Stimulated activated CD4-positive, alpha-beta T cell treated with anti-CD3 and anti-CD28 coated beads, TNF-alpha, amount 100 ng/mL, for 1 hour (primary cell): ENCODE measurements at regions not wholly inside any gene's neighbourhood (a gene's known extent, or its start where the extent isn't known, plus 50 kb on each side); places are given as distances from the start of the nearest gene placed in this dataset.

ENCODE experiments used
- DNase-seq, 3 donors: peaks; one replicate each; pipeline ENCODE4 v3.0.0-alpha.2; 2020; ENCODE audit warnings: low read depth in 3 of 3, low spot score in 1 of 3

DNA sequence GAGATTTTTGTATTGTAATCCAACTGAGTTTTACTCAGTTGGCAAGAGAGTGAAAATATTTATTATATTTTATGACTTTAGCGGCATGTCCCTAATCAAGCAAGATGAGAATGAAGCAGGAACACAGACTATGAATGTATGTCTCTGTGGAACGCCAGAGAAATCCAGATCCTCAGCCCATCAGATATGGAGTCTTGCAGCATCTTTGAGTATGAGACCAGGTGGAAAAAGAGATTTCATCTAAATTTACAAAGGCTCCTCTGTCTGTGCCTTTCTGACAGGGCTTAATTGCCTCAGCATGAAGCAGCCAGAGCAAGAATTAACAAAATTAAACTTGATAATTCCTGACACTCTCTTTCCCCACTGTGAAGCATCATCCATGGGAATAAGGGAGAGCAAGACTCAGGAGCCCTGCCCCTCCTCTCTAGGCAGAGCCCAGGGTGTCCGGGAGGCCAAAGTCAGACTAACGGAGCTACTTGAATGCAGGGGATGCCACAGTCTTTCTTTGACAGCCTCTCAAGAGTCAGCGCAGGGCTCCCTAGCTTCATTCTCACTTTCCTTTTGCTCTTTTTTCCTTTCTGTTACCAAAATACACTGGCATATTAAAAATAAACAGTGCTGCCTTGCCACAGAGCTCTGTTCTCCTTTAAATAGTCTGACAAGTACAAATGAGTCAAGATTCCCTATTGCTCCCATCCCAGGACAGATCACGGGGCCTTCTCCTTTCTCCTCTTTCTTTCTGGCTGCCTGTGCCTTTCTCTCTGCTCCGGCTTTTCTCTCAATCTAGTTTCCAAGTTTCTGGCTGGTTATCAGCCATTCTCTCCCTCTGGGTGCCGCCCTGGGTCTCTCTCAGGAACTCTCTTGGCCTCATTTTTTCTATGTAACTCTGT lies 132.2 kb upstream of the INHBA start:
- no peak for DNase-seq

DNA sequence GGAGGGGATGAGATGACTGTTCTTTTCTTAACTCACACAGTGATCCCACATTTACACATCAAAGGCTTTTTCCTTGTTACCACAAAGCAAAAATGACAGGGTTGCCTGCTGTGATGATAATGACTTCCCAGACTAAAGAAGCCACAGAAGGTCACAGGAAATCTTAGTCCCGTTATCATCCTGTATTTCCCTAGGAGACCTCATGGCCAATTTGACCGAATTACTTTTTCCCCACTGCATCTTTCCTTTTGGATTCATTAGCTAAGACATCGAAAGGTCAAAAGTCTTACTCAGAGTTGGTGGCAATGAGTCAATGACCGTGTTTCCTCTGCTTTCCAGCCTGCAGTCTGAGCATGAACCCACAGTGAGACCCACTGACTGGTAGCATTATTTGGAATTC lies 130.1 kb upstream of the INHBA start:
- no peak for DNase-seq

DNA sequence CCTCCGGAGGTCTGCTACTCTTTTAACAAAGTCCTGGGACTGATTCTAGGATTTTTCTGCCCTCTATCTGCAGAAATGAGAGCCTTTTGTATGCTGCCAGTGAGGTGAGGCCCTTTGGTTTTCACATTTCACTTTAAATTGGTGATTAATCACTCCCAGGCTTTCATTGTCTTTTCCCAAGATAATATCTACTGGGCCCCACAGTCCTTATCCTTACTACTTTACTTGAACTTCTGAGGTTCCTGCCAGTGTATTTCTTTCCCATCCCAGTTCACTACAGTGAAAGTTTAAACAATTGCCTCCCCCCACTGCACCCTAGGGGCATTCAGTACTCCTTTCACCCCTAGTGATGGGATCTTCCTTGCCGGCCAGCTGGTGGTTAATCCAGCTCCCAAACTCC lies 127.4 kb upstream of the INHBA start:
- DNase-seq: no peak

DNA sequence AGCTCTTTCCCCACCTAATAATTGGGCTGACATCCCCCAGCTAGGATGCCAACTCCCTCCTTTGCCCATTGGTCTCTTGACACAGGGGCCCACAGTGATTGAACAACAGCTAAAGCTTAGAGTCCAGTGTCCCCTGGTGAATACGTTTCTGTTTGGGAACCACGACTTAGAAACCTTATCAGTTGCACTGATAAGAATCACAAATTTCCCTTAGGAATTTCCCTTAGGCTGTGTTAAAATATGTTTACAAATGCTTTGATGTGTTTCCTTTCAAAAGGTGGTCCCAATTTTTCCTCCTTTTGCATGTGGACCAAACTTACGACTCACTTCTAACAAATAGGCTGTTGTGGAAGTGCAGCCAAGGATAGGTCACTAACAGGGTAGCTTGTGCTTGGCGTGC lies 126.0 kb upstream of the INHBA start:
- no peak for DNase-seq

DNA sequence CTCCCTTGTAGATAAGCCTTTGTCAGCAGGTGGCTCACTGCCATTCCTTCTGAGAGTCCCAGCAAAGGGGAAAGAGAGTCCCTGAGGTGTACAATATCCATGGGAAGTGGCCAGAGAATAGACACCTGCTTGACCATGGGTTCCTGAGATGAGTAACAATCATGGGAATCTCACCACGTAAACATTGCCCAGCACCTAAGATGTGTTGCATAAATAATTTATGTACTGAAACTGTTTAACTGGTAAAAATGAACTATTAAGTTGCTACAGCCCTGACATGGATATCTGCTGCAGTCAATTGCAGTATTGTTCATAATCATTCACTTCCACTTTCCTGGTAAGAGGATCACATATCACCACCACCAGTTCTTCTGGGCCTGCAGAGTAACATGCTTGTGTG lies 123.8 kb upstream of the INHBA start:
- no peak for DNase-seq

DNA sequence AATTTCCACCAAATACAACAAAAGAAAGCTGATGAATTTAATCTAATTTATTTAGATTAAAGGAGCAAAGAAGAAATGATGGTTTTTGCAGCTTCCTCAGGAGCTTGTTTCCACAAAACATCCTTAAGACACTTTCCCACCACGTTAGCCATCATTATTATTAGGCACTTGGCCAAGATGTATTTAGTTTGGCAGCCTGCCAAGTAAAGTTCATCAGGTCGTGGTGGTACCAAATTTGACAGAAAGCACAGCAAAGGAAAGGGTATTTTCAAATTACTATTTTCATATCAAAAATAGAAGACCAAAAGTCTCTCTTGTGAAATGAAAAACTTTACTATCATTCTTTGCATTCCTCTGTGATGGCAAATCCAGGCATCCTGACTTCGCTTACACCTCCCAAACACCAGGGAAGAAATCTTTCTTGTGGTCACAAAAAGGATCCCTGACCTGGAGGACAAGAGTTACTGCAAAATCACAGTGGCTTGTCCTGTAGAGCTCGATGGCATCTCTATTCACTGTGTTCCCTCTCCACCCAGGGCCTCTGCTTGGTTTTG lies 123.1 kb upstream of the INHBA start:
- DNase-seq: no peak

DNA sequence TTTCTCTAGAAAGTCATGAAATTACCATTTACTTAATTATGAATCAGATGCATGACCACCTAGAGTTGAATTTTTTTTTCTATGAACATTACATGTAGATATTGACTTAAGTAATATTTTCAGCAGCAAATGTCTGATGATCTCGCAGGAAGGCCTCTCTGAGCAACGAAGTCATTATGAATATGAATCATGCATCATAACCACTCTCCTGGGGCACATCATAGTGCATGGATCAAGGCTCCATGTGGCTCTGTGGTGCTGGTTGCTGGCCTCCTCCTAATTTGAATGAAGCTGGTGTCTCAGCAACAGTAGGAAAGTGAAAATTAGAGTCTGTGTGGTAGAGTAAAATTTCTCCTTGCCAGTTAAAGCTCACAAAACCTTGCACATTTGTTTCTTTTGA lies 121.4 kb upstream of the INHBA start:
- DNase-seq: no peak

DNA sequence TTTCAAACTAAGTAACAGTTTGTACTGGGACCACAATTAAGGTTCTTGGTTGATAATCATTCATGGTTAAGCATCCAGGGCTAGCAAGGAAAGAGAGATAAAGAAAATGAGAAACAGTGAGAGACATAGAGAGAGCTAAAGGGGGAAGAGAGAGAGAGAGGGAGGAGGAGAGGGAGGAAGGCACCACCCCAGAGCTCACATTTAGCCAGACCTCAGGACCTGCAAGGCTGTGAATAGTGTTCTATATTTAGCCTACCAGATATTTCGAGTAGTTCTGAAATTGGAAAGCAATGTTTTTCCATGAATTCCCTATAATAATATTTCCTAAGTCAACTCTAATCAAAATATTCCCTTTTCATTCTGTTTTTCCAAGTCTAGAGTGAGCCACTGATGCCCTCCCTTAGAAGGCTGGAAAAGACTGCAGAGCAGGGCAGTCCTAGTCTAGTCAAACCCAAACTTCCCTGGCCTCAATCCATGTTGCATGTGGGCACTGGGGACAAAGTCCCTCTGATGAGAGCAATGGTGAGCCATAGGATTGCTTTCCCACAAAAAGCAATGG lies 119.4 kb upstream of the INHBA start:
- DNase-seq: no peak

DNA sequence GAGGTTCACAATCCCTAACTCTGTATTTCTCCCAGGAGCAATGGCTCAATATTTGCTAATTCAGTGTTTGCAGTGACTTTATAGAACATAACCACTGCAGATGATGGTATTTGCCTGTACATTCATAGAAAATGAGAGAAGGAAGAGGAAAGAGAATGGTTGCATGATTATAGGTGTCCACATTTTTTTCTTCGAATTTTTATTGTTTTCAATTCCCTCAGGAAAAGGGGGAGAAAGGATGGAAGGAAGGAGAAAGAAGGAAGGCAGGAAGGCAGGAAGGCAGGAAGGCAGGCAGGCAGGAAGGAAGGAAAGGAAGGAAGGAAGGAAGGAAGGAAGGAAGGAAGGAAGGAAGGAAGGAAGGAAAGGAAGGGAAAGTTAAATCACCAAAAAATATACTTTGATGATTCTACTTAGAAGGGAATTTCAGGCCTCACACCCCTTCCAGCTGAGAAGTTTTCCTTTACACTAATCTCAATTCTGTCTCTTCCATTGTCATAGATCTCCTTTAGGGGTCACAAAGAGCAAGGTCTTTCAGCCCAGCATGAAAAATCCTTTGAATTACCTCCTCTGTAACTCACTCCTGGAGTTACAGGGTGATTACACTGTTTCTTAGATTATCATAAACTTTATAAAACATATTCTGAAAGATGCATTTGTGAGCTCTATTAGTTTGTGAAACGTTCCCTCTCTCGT lies 118.8 kb upstream of the INHBA start:
- no peak for DNase-seq

DNA sequence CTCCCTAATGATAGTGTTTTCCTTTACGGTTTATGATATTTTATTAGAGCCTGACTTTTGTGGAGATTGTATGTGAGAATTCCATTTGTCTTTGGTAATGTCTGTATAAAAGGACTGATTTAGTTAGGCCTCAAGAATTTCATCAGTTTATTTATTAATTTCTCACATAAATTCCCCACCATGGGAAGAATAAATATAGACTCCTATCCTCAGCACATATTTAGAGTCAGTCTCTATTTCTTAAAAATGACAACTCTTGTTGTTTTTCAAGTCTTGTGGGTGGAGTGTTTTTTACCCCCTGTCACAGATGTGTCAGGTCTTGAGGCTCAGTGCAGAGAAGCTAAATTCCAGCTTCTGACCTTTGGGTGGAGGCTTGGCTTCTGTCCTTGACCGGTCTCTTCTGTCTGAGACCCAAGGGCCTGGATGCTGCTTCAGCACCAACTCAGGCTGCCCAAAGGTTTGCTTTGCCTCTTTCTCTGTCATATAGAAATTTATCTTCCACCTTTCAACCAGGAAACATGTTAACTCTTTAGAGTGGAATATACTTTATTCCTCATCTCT lies 117.3 kb upstream of the INHBA start:
- no peak for DNase-seq

DNA sequence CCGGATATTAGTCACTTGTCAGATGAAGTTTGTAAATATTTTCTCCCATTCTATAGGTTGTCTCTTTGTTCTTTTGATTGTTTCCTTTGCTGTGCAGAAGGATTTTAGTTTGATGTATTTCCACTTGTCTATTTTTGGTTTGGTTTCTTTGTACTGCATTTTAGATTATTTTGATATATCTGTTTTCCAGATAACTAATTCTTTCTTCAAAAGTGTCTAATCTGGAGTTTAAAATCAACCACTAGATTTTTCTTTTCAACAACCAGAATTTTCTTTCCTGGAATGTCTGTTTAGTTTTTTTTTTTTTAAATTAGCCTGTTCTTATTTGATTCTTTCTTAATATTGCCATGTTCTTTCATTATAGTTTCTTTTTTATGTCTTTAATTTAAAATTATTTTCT lies 116.8 kb upstream of the INHBA start:
- DNase-seq: no peak

DNA sequence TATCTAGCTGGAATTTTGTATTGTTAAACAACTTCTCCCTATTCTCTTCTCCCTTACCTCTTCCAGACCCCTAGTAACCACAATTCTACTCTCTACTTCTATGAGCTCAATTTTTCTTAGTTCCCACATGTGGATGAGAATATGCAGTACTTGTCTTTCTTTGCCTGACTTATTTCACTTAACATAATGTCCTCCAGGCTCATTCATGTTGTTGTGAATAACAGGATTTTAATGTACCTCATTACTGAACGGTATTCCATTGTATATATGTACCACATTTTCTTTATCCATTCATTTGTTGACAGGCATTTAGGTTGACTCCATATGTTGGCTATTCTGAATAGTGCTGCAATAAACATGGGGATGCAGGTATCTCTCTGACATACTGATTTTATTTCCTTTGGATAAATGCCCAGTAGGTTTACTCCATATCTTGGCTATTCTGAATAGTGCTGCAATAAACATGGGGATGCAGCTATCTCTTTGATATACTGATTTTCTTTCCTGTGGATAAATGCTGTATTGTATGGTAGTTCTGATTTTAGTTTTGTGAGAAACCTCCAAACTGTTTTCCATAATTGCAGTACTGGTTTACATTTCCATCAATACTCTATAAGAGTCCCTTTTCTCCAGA lies 116.0 kb upstream of the INHBA start:
- no peak for DNase-seq

DNA sequence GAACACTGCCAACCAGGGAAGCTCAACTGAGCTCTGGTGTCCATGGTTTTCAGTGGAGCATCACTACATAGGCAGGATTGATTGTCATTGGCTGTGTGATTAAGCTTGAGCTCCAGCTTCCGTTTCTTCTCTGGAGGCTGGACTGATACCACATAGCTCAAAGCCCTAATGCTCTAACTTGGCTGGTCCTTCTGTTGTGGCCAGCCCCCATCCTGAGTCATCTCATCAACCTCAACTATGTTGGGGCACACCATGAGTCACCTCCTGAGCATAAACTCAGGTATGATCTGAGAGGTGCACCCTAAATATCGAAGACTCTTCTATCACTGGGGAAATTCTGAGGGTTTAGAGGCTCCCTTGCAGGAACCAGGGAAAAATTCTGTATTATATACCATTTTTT lies 114.5 kb upstream of the INHBA start:
- no peak for DNase-seq

DNA sequence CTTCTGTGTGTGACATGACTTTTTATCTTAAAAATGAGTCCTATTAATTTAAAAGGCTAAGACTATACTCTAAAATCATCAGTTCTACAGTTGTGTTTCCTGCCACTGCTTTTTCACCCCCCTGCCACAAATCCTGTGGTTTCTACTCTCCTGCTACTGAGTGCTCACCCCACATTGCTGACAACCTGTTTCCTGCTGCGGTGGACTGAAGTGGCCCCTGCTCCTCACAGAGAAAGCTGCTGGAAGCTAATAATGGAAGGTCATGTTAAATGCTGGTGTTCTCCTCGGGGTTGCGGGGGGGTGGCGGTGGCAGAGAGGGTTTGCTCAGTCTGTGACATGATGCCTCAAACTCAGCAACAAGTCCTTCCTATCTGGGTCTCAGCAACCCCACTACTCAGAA lies 113.2 kb upstream of the INHBA start:
- no peak for DNase-seq

DNA sequence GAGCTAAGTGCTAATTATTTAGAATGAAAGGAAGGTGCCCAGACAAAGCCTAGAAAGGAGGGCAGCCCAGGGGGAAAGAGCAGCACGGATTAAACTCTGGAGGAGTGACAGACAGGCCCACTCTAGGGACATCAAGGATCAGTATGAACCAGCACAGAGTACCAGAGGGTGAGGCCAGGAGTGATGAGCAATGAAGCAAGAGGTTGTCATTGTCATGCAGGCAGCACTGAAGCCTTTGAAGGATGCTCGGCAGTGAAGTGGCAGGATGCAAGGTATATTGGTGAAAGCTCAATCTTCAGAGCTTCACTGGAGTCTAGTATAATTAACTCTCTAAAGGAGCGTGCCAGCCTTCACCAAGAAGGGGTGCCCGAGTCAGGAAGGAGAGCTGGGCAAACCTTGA lies 112.0 kb upstream of the INHBA start:
- no peak for DNase-seq

DNA sequence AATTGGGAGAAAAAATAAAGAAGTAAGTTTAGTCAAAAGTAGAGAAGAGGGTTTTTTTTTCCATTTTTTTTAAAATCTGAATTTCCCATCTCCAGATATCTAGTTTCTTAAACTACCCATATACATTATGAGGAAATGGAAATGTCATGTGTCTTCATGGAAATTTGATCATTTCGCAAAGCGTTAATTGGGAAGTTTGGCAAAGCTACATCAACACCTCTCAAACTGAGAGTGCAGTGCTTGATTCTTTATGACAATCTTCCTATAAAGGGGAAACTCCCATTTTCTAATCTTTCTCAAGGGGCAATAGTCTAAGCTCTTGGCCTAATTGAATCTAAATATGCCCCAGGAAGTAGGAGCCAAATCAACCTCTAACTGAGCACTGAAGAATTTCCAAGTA lies 110.4 kb upstream of the INHBA start:
- no peak for DNase-seq

DNA sequence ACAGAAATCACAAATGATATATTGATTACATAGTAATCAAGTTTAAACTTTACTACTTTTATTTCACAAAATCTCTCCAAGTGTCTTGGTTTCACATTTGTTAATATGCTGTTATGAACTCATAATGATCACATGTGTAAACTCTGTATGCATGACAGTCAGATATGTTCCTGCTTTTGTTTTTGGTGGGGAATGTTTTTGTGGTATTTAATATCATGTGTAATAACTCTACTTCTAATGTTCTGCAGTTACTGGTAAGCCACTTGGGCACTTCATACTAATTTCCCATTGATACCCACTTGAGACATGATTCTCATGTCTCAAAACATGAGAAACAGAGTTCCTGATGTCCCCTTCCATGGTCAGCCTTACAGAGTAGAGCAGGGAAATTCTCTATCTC lies 109.1 kb upstream of the INHBA start:
- no peak for DNase-seq

DNA sequence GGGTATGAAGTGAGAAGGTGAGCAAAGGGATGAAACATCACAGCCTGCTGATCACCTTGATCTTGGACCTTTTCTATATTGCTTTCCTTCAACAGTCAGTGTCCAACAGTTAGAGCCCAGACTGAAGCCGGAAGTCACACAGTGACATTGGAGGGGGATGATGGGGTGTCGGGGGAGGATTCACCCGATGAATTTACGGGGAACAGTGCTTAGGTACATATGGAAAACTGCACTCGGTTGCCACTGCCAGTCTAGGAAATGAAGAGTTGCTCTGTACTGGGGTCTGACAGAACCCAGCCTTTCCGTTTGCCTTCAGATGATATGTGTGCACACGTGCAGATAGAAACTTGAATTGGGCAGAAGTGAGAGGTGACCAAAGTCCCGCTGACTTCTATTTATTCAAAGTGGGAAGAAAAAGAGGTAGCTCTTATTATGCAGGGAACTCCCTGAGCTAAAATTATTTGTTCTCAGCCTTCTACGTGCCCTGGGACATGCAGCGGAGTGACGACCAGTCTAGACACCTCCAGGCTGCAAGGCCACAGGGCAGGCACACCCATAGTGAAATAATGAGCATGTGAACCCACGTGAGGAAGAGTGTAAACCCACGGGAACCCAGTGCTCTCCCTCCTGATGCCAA lies 107.2 kb upstream of the INHBA start:
- DNase-seq: no peak

DNA sequence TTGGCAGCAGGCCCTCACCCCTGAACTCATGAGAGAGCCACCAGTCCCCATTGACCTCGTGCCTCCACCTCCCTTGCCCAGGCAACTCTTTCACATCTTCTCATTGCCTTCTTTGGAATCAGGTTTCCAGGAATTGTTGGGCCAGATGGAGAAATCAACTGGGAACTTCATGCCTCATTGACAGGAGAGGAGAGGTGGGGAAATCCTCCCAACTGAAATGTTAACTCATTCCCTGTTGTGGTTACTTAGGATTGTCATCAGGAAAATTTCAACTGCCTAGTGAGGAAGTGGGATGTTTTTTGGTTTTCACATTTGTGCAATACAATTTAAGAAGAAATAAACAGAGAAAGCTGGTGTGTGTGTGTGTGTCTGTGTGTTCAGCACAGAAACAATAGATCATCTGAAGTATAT lies 106.6 kb upstream of the INHBA start:
- DNase-seq: no peak

DNA sequence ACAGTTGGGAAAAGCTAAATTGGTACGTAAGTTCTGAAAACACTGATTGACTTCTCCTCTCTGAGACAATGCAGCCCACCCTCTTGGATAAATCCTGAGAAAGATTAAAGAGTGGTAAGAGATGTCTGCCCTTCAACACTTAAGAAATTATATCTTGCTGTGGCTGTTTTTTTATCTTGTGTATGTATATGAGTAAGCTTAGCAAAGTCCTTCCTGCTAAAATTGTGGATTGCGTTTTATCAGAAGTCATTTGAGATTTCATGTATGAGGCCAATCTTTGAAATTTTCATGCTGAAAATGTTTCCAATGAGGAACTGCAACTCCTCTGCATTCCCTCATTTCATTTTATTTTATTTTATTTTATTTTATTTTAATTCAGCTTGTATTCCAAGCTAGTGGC lies 106.2 kb upstream of the INHBA start:
- no peak for DNase-seq

DNA sequence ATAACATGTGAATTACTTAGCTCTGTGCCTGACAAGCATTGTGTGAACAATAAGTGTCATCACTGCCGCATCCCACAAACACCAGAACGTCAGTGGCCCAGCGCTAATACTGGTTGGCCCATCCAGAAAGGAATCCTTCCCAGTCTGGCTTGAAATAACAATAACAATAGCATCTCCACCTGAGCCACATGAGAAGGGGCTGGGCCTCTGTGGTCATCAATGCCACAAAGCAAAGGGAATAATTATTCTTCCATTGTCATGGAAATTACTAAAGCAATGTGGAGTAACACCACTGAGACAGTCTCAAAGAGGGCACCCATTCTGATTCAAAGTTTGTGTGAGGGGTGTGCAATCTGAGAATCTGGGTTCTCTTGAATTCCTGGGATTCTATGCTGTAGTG lies 105.7 kb upstream of the INHBA start:
- no peak for DNase-seq
